DND-41 (cell line): ENCODE measurements at regions not wholly inside any gene's neighbourhood (a gene's known extent, or its start where the extent isn't known, plus 50 kb on each side); places are given as distances from the start of the nearest gene placed in this dataset.

Source experiments
- CTCF ChIP-seq: IDR thresholded peaks from 2 replicates; pipeline ENCODE4 v1.5.1; 2012; ENCODE audit warnings: borderline replicate concordance, low read length, moderate library complexity, mild to moderate bottlenecking; ENCODE audit not compliant: poor library complexity, severe bottlenecking; ENCODE audit errors: extremely low read depth
- EZH2 ChIP-seq: IDR thresholded peaks from 3 replicates; pipeline ENCODE4 v1.6.1; 2012; ENCODE audit warnings: borderline replicate concordance, low read depth, mild to moderate bottlenecking, moderate library complexity, low read length, inconsistent platforms; ENCODE audit not compliant: severe bottlenecking

GRCh38 chr5:3912790-3913189 lies 317.2 kb downstream of the IRX1 start:
- TF ChIP-seq CTCF (no peak), EZH2 (no peak)
